Glomerular endothelial cell (primary cell): ENCODE measurements at regions not wholly inside any gene's neighbourhood (a gene's known extent, or its start where the extent isn't known, plus 50 kb on each side); places are given as distances from the start of the nearest gene placed in this dataset.
"Not testable (repeated sequence)": the region's sequence is repeated elsewhere in the genome, so short reads cannot be mapped to it uniquely, and the experiment has no call there.

Experiments used
- DNase-seq: peaks from one replicate; pipeline ENCODE4 v3.0.0-alpha.2; 2011; ENCODE audit warnings: low read depth, low spot score; ENCODE audit errors: extremely low read depth

- no peak for DNase-seq
These were observed 105.6 kb upstream of the DAPK1 start for GRCh38 chr9:87392086-87392485.

DNA sequence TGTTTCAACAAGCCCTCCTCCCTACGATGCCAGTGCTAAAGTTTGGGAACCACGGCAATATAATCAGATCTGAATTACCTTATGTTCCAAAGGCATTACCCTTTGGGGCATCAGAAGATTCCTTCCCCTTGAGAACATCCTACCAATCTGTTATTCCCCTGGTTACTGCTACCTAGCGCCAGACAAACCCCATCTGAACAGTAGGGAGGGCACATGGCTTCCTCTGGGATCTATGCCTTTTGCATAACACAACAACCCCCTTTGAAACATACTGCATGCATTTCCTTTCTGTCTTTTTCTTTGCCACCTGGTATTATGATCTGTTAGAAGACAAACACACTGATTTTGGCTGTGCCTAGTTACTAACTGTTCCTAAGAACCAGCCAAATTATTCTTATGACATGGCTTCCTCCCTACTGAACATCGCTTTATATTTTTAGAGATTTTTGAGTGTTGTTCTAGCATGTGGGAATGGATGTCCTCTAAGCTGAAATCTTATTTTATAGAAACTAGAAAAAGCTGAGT lies 103.9 kb upstream of the DAPK1 start:
- no peak for DNase-seq

GRCh38 chr9:87395804-87396479 lies 101.7 kb upstream of the DAPK1 start:
- DNase-seq, result no peak

- DNase-seq, result no peak
These were observed 96.0 kb upstream of the DAPK1 start for GRCh38 chr9:87401681-87402080.

- no peak for DNase-seq
These were observed 95.1 kb upstream of the DAPK1 start for GRCh38 chr9:87402537-87402936.

DNA sequence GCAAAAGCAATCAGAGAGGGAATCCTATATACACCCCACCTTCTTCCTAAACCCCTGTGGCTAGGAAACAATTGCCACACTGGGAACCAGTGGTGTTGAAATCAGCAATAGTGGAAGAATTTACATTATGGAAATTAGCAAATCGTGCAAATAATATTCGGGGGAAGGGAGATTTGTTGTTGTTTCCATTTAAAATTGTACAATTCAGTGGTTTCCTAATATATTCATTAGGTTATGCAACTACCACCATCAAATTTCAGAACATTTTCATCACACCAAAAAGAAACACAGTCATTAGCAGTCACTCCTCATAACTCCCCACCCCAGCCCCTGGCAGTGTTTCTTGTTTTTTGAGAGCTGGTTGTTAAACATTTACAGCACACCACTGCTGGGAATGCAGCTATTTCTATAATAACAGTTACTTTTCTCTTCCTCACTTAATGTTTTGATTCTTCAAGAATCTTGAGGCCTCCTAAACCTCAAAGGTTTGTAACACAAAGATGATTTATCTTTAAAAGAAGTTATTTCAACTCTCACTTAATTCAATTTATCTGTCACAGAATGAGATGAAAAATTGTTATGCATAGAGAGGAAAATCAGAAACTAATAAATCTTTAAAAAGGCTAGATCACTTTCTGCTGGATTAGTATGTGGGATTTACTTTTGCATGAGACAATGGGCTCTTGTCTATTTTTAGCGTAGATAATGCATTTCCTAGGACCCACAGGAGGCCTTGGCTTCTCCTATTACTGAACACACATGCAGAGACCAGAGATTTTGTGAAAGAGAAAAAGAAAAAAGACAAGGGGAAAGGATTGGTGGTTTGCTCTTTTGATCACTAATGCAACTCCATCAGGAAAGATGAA lies 91.8 kb upstream of the DAPK1 start:
- DNase-seq, result no peak

GRCh38 chr9:87406543-87407166 lies 91.0 kb upstream of the DAPK1 start:
- no peak for DNase-seq

GRCh38 chr9:87410047-87411005 lies 87.3 kb upstream of the DAPK1 start:
- DNase-seq, result not testable (repeated sequence)

- no peak for DNase-seq
These were observed 76.8 kb upstream of the DAPK1 start for GRCh38 chr9:87420884-87421283.

- no peak for DNase-seq
These were observed 75.9 kb upstream of the DAPK1 start for GRCh38 chr9:87421734-87422133.

GRCh38 chr9:87422999-87423398 lies 74.7 kb upstream of the DAPK1 start:
- no peak for DNase-seq

- DNase-seq, result not testable (repeated sequence)
These were observed 73.8 kb upstream of the DAPK1 start for GRCh38 chr9:87423885-87424284.

DNA sequence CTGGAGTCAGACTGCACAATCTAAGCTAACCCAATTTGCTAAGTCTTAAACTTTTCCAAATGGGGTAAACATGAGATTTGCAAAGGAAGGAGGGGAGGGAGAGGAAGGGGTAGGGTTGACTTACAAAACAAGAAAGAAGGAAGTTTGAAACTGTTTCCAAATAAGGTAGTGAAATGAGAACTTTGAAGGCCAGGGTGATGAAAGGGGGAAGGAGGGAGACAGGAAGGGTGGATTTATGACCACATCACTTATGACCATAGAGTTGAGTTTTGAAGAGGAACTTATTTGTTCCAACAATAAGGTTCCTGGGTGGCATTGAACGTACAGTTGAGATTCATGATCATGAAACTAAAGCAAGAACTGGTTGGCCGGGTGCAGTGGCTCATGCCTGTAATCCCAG lies 72.5 kb upstream of the DAPK1 start:
- no peak for DNase-seq

- DNase-seq, result no peak
These were observed 69.7 kb upstream of the DAPK1 start for GRCh38 chr9:87427851-87428506.

DNA sequence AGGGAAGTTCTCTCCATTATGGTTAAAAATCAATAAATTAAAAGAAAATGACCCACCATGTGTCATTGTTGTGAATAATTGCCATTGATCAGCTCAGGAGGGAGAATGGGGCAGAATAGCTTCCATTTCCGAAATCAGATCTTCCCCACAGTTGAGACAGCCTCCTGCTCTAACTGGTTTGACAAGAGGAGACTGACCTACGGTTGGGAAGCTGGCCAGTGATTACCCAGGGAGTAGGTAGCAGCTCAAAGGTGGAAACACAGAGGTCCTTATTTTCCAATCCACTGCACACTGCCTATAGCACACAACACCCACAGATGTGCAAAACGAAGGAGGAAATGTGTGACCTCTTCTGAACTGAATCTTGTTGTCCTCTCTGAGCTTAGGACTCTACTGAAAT lies 69.0 kb upstream of the DAPK1 start:
- DNase-seq, result no peak

DNA sequence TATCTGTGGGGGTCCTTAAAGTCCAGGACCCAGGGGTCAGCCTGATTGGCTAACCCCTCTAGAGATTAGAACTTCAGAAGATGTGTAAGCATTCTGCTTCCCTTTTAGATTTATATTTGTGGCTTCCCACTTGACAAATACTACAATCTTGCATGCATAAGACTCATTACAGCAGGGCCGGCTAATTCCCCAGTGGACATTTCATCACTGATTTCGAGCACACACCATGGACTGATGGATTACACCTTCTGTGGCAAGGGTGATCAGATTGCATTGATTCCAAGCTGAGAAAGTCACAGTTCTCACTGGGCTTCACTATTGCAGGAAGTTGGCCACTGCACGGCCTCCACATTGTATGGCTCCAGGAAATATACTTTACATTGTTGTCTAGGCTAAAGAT lies 65.8 kb upstream of the DAPK1 start:
- no peak for DNase-seq

GRCh38 chr9:87433853-87434252 lies 63.8 kb upstream of the DAPK1 start:
- no peak for DNase-seq

DNA sequence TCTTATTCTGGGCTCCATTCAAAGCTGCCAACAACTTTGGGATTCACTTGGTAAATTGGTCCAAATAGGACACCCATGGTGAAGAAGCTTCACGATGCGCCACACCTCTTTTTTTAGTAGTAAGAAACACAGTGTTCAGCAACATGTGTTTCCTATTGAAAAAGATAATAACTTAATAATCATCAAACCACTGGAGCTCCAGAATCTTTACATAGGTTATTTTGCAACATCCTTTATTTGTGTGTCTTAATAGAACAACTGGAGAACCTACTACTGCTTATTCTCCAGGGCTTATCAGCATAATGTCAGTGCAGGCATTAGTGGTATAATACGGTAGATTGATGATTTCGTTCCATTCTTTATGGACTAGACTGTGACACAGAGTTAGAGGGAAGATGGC lies 63.3 kb upstream of the DAPK1 start:
- DNase-seq, result no peak

DNA sequence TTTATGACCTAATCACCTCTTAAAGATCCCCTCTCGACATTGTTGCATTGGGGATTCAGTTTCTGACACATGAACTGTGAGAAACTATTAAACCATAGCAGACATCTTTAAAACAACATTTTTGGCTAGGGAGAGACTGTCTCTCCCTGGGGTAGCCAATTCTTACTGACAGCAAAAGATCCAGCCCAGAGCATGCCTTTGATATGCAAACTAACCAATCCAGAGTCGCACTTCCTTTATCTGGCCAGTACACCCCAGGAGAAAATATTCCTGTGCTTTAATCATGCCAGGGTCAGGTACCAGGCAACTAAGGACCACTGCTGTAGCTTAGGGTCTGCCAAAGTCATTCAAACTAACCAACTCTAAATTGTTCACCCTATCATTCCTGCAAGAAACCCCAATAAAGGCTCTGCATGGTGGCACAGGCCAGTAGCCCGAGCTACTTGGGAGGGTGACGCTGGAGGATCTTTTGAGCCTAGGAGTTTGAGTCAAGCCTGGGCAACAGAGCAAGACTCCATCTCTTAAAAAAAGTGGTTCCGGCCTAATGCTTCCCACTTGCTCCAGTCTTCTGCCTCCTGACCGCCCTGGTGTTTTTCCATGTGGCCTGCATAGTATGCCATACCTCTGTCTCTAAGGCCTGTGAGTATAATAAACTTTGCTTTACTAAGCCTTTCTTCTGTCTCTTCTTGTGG lies 62.3 kb upstream of the DAPK1 start:
- DNase-seq, result no peak
